GM21825 (cell line): ENCODE measurements at regions not wholly inside any gene's neighbourhood (a gene's known extent, or its start where the extent isn't known, plus 50 kb on each side); places are given as distances from the start of the nearest gene placed in this dataset.

Experiments
- ATAC-seq: cut with Tn5 transposase; IDR thresholded peaks from one replicate; pipeline ENCODE4 v1.9.1; 2021; ENCODE audit warnings: mild to moderate bottlenecking, moderate library complexity; ENCODE audit not compliant: unreplicated experiment

GRCh38 chr2:23280401-23280800 lies 104.6 kb upstream of the KLHL29 start:
- no peak for ATAC-seq

DNA sequence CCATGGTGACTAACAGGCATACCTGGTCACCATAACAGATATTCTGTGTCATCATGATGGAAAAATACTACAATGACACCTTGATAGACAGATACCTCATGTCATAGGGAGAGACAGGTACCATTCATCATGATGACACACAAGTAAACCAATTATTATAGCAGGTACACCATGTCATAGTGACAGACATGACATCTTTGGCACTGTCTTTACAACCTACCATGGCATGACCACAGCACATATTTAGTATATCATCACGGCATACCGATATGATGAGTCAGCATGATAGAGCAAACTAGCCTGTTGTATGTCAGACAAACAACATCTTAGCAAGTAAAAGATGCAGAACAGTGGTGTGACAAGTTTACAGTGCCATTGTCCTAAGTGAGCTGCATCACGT lies 101.3 kb upstream of the KLHL29 start:
- ATAC-seq, result no peak

DNA sequence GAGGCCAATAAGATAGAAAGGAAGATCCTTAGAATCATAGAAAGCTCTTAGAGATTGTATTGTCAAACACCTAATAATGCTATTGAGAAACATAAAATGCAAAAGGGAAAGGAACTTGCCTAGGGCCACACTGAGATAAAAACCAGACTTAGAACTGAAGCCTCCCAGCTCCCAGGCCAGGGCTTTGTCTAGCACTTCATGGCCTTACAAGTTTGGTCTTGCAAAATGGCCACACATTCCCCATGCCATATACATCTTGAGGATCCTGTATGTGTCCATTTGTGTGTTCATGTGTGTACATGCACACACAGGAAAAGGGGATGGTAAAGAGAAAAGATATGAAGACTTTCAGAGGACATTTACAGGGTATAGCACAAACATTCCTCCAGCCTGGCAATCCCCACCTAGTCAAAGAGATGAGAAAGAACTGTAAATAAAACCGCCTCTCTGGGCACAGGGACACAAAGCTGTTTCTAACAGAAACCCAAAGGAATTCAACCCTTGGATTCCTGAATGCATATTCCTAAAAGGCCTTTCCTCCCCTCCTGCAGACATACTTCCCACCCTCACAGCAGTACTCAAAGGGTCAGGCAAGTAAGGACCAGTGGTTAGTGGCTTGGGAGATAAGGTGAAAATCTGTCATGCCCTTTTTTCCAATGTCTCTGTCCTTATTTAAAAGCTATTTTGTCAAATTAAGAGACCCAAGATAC lies 99.7 kb upstream of the KLHL29 start:
- ATAC-seq, result no peak

GRCh38 chr2:23286031-23286757 lies 98.8 kb upstream of the KLHL29 start:
- no peak for ATAC-seq

- no peak for ATAC-seq
Observed at GRCh38 chr2:23286758-23287704, 97.9 kb upstream of the KLHL29 start.

DNA sequence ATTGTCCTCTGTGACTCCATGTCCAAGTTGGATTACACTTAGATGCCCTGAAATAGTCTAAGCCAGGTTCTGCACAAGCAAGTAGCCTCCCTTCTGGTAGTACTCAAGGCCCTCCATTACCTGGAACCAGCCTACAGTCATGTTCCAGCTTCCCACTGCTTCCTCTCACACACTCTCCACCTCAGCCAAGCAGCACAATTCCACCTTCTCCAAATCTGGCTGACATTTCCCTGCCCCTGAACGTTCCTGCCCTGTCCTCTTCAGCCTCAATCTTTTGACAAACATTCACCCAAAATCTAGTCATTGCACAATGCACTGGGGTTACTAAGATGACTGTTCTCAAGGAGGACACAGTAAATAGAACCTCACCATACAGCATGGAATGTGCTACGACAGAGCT lies 95.3 kb upstream of the KLHL29 start:
- no peak for ATAC-seq

DNA sequence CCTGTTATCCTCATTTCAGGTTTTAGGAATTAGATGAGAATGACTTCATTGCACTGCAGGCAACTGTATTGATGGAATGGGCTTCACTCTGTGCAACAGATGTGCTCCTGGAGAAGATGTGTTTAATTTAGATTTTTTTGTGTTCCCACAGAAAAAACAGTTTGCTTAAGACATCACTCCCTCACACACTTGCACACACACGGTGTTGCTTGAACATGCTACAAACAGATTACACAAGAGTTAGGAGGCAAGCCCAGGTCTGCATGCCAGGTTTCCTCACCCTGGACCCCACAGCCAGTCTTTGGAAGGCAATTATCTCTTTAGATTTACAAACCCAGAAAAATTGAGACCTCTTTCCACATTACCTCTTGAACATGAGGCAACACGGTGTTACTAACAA lies 93.7 kb upstream of the KLHL29 start:
- ATAC-seq, result no peak

GRCh38 chr2:23292024-23292423 lies 93.0 kb upstream of the KLHL29 start:
- no peak for ATAC-seq

GRCh38 chr2:23293063-23293462 lies 91.9 kb upstream of the KLHL29 start:
- ATAC-seq, result no peak

DNA sequence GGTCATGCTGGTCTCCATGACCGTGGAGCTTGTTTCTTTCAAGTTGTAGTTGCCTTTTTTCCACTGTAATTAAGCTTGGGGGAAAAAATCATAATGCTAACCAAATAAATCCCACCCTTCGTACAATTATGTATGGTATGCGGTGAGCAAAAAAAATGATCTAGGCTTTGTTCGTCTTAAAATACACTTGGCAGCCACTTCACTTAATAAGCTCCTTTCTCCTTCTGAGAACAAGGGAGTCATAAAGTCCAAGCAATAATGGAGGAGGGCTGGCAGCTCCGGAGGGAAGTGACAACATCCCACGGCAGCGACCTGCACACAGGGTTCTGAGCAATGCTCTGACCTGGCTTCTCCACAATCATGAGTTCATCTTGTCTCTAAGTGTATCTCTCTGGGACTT lies 91.2 kb upstream of the KLHL29 start:
- no peak for ATAC-seq

- ATAC-seq, result no peak
Observed at GRCh38 chr2:23294238-23294637, 90.7 kb upstream of the KLHL29 start.

- no peak for ATAC-seq
Observed at GRCh38 chr2:23296691-23297090, 88.3 kb upstream of the KLHL29 start.

GRCh38 chr2:23297112-23297511 lies 87.9 kb upstream of the KLHL29 start:
- ATAC-seq, result no peak

DNA sequence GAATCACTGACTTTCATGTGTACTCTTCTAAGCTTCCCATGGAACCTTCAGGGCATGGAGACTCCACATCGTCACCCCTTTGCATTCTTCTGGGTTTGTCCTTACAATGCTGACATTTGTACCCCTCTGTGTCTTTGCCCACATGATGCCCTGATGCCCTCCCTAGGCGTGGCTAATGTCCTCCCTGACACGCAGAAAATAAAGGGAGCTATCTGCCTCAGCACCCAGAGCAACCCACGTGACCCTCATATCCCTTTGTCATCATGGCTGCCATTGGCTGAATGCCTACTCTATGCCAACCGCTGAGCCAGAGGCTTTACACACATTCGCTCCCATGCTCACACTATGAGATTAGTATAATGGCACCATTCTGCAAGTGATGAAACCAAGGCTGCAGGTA lies 86.4 kb upstream of the KLHL29 start:
- ATAC-seq, result no peak

GRCh38 chr2:23299476-23300195 lies 85.3 kb upstream of the KLHL29 start:
- no peak for ATAC-seq

- no peak for ATAC-seq
Observed at GRCh38 chr2:23301136-23301535, 83.8 kb upstream of the KLHL29 start.

GRCh38 chr2:23302591-23302990 lies 82.4 kb upstream of the KLHL29 start:
- no peak for ATAC-seq

DNA sequence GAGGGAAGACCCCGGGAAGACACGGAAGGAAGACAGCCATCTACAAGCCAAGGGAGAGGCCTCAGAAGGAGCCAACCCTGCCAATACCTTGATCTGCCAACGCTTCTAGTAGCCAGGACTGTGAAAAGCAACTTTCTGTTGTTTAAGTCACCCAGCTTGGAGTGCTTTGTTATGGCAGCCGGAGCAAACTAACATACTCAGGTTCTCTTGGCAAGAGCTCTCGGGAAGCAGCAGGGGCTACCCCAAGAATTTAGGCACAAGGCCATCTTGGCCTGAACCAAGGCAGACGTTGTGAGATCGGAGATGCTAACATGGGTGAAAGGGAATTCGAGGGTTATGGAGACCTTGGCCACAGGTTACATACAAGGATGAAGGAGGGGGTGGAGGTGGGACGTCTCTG lies 78.6 kb upstream of the KLHL29 start:
- no peak for ATAC-seq

- ATAC-seq, result no peak
Observed at GRCh38 chr2:23311186-23311585, 73.8 kb upstream of the KLHL29 start.

DNA sequence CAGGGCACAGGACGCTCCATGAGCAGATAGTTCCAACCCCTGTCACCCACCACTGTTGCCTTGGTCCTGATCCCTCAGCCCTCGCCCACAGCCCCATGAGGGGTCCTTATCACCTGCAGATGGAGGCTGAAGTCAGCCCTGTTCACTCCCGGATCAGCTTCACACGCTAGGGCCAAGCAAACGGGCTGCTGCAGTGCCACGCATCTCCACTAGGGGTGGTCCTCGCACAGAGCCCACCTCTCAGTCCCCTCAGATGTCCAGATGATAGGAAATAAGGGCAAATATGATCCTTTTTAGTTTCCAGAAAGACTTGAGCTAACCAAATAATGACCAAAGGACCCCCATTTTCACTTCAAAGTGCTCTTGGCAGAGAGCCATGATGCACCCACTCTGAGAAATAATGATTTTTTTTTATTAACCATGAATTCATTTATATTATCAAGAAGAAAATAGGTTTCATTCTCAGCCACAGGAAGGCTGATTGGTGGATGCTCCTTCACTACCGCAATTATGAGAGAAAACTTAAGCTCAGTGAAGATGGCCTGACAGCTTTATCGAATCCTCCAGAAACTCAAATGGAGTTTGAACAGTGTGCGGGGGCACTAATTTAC lies 71.9 kb upstream of the KLHL29 start:
- peak; percentile 74 for ATAC-seq
